MV-4-11 (cell line): ENCODE measurements at regions not wholly inside any gene's neighbourhood (a gene's known extent, or its start where the extent isn't known, plus 50 kb on each side); places are given as distances from the start of the nearest gene placed in this dataset.

Experiments used
- DNase-seq: peaks from one replicate; lab custom pipeline; 2025; lab: John Stamatoyannopoulos, UW

DNA sequence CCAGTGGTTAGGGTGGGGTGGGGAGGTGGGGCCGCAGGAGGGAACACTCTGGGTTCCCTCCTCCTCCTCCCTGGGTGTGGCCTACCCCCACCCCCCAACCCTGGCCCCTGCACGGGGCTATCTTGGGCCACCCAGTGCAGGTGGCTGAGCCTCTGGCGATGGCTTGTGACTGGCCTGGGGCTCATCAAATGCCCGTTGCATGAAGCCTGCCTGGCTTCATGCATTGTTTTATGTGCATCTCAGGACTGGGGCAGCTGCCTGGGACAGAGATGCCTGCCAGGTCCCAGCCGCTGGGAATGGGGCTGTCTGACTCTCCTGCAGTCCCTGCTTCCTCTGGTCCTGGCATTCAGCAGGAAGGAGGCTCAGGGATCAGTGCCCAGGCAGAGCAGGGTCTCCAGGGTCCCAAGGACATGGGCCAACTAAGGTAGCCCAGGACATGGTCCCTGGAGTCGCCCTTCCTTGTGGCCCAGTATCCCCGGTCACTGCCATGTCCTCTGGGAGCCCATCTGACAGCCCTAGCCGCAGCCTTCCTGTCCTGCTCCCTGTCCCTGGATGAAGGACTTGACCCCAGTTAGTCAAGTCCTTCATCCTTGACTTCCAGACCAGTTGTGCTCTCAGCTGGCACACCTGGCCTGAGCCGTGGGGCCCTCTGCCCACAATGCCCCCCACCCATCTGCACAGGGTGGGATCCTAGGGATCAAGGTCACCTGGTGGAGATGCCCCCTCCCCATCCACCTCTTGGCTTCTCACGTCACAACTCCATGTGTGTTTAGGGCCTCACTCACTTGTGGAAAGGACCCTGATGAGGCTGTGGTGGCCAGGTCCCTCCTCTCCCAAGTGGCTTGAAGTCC lies 112.1 kb upstream of the FGF3 start:
- DNase-seq: no peak

DNA sequence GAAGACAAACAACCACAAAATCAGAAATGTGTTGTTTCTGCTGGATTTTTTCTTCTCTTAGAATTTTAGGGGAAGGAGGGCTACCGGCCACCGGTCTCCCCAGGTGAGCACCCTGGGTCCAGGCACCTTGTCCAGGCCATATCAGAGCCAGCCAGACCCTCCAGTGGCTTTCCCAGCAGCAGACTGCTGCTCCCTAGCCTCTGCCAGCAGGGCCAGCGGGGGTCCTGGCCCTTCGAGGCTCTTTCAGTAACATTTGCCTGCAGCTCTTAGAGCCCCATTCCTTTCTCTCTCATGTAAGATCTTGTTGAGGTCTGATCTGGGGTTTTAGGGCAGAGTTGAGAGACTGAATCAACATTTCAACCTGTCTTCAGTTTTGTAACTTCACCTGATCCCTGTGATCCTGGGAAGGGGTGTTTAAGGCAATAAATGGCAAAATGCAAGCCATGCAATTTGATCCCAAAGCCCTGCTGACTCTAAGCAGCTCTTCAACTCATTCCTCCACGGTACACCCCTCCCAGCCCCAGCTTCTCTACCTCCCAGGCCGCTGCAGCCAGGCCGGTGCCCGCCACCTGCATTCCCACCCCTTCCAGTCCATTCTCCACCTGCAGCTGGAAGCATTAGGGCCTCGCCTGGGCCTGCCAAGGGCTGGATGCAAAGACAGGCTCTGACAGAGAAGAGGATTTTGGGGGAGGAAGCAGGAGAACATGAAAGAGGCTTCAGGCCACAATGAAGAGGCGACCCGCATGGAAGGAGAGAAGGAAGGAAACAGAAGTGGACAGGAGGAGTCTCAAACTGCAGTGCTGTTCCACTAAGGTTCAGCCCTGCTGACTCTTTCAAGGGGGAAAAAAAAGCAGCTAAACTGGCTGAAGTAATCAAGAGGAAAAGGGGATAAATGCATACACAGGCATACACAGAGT lies 113.0 kb upstream of the FGF3 start:
- no peak for DNase-seq

DNA sequence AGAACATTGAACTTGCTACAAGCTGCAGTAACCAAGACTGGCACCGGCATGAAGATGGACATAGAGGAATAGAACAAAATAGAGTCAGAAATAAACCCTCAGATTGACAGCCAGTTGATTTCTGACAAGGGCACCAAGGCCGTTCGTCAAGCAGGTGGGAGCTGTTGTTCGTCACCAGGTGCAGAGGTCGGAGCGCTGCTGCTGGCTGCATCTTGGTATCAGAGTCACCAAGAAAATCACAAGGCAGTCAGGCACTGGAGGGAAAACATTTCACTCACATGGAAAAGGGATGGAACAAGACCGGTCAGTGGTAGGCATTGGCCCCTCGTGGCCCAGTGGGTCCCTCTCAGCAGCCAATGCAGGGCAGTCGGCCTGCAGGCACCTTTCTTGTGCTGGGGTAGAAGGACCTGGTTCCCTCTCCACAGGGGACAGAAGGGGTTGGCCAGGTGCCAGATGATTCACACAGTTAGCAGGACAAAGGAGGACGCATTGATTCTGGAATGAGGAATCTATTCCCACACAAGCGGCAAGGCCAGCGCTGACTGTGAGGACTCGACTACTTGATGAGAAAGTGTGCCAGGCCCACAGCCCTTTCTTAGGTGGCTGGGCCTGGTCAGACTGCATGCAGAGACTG lies 115.8 kb upstream of the FGF3 start:
- DNase-seq: no peak

DNA sequence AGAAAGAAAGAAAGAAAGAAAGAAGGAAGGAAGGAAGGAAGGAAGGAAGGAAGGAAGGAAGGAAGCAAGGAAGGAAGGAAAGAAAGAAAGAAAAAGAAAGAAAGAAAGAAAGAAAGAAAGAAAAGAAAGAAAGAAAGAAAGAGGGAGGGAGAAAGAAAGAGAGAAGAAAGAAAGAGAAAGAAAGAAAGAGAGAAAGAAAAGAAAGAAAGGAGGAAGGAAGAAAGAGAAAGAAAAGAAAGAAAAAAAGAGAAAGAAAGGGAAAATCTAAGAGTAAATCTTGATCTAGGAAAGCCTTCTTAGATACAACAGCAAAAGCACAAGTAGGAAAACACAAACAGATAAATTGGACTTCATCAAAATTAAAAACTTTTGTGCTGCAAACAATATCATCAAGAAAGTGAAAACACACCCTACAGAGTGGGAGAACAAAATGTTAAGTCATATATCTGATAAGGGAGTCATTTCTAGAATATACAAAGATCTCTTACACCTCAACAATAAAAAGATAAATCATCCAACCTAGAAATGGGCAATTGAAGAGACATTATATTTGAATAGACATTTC lies 116.8 kb upstream of the FGF3 start:
- no peak for DNase-seq

DNA sequence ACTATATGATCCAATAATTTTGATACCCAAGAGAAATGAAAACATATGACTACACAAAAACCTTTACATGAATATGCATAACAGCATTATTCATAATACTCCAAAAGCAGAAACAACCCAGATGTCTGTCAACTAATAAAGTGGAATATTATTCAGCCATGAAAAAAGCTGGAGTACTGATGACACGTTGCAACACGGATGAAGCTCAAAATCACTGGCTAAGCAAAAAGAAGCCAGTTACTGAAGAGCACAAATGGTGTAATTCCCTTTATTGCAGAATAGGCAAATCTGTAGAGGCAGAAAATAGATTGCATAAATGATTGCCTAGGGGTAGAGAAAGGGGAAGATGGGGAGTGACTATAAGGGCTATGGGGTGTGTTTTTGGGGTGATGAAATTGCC lies 117.6 kb upstream of the FGF3 start:
- peak; percentile 33 for DNase-seq

DNA sequence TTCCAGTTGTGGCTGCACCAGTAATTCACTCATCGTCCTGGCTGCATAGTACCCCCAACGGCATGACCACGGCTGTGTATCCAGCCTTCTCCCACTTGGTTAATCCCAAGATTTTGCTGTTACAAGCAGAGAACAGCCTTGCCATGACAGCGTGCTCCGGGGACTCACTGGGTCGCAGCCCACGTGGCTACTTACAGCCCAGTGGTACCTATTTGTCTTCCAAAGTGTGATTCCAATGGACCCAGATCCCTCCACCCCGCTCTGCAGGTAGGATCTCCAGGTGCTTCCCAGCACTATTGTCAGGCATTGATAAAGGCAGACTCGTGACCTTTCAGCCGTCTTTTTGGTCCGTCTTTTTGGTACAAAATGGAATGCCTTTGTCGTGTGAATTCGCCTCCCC lies 119.0 kb upstream of the FGF3 start:
- DNase-seq: no peak

DNA sequence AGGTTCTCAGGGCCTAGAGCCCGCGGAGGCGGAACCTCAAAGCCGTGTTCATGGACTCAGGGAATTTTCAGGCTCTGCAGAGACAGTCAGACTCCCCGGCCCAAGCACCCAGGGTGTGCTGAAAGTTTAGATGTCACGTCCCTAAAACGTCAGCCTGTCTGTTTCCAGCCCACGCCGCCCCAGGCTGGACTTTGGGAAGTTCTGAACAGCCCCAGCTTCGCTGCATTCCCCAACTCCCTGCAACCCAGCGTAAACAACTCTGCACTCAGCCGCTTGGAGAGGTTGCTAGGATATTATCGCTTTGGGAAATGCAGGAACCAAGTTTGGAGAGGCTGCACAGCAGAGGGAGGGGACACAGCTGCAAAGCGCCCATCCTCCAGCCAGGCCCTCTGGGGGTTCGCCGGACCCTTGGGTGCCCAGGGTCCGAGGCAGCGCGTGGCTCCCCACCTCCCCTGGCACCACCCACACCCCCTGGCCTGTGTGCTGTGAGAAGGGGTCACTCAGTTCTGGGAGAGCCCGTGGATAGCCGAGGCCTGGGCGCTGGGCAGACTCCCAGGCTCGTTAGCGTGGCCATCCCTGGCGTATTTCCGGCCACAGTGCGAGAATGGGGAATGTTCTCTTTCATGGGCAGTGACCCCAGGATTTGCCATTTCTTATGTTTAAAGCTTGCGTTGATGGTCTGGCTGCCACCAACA lies 120.5 kb upstream of the FGF3 start:
- no peak for DNase-seq

DNA sequence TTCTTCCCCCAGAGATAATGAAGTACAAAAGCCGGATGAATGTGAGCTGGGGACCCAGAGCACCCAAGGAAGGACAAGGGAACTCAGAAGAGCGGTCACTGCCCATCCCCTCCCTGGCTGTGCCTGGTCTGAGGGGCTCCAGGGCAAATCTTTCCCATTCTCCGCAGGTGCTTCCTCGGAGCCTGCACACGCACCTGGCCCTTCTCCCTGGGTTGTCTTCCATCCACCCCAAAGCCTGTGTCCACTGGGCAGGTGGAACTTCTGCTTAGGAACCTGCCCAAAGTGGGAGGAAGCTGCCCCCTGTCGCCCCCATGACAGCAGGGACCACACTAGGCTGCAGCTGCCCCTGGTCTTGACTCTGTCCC lies 121.0 kb upstream of the FGF3 start:
- DNase-seq: no peak

DNA sequence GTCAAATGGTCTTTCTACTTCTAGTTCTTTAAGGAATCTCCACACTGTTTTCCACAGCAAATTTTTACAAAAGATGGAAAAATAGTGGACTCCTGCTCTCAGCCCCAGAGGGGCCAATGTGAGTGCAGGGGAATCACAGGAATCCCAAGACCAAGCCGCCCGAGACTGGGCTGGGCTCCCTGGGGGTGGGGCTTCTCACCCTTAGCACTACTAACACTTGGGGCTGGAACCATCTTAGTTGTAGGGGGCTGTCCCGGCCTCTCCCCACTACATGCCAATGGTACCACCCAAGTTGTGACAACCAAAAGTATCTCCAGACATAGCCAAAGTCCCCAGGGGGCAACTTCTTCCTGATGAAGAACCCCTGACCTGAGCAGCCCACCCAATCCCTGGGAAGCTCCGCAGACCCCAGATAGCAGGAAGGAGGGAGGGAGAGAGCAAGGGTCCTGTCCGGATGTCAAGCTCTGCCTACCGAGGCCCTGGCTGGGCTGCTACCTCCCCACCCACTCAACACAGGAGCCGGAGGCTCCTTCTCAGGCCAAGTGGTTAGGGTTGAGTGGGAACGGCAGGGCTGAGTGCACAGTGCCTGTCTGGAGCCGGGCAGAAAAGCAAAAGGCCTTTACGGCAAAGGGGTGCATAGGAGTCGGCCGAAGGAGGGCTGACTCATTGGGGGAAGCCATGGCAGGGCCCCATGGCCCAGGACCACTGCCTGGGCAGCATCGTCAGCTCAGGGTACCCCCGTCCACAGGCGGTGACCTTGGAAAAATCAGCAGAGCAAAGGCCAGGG lies 122.5 kb upstream of the FGF3 start:
- DNase-seq: no peak

DNA sequence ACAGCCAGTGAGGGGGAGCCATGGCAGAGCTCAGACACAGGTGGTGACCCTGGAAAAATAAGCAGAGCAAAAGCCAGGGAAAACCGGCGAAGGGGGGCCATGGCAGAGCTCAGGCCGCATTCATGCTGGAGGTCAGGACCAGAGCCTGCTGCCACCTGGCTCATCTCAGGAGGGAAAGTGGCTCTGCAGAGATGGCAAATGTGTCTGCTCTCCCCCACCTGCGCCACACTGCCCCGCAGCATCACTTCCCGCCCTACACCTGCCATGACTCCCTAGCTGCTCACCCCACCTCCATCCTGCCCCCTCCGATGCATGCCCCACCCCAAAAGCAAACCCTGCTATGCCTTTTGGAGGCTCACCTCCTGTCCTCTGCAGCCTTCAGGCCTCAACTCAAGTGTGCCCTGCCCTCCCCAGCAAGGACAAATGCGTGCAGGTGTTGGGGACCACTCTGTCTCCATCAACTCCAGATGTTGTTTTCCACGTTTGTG lies 123.2 kb upstream of the FGF3 start:
- DNase-seq: no peak

DNA sequence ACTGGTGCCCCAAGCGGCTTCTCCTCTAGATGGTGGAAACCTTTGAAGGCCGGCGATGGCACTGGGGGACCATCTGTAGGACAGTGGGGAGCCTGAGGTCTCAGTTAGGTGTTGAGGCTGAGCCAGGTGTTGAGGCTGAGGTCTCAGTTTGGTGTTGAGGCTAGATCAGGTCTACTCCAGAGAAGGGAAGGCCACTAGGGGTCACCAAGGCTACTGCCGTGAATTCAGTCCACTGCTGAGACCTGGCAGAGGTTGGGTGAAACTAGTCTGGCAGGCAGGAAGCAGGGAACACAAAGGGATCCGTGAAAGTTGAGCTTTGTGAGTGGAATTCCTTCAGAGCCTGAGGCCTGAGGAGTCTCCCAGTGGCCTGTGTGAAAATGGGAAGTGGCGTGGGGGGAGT lies 123.8 kb upstream of the FGF3 start:
- no peak for DNase-seq

DNA sequence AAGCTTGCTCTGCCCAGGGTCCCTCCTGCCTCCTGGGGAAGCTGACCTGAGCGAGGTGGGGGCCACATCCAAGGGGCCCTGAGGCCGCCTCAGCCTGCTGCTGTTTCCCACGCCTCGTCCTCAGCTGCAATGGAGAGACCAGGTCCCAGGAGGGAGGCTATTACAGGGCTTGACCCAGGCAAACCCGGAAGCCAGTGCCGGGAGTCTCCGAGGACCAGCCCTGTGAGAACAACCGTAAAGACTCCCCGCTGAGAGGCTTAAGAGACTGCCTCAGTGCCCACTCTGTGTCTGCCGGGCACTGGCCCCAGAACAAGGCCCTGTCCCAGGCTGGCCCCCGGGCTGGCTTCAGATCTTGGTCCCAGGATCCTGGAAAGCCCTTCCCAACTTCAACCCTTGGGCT lies 124.3 kb upstream of the FGF3 start:
- no peak for DNase-seq

DNA sequence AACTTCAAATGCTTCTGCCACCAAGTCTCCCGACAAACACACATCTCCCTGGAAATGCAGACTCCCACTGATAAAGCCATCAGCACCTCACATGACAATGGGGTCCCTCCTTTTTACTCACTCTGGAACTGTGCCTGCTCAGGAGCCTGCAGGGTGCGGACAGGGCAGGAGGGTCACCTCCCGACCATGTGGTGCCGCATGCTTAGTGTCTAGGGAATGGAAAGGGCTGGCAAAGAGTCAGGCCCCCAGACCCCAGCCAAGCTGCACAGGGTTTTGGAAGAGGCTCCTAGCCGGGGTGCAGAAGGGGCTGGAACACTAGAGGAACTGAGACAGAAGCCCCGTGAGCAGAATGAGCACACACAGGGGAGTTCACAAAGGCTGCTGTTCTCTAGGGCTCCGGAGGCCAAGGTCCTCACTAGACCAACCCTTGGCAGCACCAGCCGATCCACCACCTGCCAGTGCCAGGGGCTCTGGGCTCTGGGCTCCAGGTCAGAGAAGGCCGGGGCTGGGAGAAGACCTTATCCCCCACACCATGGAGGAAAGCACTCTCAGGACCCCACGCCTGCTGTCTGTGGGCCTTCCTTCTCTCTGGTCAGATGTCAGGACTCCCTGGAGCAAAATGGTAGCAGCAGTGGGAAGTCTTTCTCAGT lies 125.1 kb upstream of the FGF3 start:
- no peak for DNase-seq

DNA sequence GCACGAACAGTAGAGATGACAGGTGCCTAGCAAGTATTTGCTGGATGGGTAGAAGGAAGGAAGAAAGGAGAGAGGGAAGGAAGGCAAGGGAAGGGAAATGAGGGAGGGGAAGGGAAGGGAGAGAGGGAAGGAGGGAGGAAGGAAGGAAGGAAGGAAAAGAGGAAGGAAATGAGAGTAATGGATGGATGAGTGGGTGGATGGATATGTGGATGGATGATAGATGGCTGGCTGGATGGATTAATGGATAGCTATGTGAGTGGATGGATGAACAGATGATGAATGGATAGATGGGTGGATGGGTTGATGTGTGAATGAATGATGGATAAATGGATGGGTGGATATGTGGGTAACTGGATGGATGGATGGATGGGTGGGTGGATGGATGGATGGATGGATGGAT lies 125.9 kb upstream of the FGF3 start:
- no peak for DNase-seq

DNA sequence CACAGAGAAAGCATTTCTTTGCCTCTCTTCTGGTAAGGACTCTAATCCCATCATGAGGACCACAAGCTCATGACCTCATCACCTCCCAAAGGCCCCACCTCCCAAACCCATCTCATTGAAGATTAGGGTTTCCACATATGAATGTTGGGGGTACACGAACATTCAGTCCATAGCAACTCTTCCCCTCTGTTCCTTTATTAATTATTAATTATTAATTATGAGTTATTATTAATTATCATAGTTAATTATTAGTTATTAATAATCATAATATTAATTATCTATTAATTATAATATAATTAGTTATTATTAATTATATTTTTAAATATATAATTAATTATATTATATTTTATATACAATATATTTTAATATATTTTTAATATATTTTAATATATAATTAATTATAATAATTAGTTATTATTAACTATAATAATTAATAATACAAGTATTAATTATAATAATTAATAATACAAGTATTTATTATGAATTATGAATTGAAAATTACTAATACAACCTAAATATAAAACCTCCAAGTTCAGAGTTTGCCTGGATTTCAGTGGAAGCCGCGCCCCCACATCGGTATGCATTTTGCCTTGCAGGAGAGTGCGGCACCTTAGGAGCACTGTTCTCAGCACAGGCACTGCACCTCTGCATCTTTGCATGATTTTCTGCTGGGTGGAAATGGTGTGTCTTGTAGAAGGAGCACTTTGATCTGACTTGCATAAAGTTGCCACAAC lies 128.0 kb upstream of the FGF3 start:
- DNase-seq: no peak

DNA sequence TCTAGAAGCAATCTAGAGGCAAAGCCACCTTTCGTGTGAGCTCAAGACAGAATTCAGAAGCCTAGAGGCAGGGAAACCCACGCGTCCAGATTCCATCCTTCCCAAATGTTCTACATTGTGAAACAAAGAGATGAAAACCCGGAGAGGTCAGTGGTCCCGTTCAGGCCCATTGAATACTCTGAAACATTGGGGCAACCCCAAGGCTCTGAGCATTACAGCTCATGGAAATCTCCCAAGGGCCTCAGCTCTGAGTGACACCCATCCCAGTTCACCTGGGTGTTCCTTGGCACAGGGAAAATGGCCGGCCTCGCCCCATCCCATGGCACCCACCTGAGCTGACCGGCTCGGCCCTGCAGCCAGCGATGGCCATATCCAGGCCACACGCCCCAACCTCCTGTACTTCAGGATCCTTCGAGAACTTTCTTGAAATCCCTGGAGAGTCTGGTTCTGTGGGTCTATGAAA lies 128.6 kb upstream of the FGF3 start:
- no peak for DNase-seq

DNA sequence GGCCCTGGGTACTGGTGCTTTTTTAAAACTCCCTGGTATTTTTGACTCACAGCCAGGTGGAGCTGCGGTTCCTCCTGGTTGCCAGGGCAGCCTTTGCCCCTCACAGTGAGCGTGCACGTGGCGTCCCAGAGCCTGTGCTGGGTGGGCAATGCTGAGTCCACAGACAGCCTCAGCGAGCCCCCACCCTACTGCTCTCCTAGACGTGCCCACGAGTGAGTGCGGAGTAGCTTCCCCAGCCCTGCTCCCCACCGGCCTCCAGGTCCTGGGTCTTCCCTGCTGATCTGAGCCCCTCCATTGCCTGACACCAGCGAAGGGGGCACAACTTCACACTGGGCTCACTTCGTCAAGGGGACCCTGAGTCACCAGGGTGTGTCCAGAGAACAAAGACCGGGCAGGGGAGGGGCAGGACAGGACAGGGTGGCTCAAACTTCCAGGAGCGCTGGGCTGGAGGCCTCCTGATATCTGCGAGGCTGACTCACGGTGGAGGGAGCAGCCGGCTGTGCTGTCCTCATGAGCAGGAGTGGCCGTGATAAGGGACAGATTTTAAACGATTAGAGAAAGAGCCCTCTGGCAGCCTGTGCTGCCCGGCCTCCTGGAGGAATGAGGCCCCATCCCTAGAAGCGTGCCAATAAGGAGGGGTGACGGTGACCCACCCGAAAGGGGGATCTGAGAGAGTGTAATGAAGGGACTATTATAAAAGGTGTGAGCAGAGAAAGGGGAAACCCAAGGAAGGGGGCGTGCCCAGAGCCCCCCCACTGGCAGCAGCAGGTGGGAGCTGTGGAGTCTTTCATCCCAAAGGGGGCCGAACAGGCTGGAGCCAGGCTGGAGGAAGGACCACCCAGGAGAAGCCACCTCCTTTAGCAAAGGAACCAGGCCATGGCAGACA lies 129.3 kb upstream of the FGF3 start:
- DNase-seq: no peak

DNA sequence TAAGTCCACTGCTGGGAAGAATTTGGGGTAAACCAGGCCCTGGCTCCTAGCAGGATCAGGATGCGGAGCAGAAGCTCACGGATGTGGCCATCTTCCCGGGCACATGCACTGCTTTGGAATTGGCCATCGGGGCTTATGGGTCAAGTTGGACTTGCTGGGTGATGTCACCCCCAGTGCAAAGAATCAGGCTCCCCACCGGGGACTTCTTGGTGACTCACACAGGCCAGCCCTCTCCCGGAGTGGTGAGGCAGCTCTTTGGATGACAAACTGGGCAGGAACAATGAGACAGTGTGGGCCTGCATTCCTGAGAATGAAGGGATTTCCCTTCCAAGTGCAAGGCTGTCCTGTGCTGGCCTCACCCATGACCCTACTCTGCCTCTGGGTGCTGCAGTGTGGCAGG lies 128.8 kb upstream of the ANO1 start:
- DNase-seq: no peak

DNA sequence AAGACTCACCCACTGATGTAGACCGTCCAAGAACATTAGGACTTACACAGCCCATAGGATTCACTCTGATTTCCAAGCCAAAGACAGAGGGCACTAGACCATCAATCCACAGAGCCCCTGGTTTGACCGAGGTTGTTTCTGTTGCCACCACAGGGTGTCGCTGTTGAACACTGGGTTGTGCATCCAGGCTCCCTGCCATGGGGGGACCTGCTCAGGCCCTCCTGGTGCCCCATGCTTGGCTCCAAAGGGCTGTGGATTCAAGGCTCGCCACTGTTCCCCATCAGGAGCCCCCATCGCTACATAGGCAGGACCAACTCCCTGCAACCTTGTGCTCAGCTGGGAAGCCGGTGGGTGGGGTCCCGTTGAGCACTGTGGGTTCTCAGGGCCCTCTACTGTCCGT lies 128.0 kb upstream of the ANO1 start:
- DNase-seq: peak; percentile 3
